ENCODE measurements at regions not wholly inside any gene's neighbourhood (a gene's known extent, or its start where the extent isn't known, plus 50 kb on each side); places are given as distances from the start of the nearest gene placed in this dataset.

GRCh38 chrX:150163956-150164726 is 199.0 kb upstream of the MAMLD1 start:
- no peak for DNase-seq (ENCODE audit: low read depth in 2 of 2)

DNA sequence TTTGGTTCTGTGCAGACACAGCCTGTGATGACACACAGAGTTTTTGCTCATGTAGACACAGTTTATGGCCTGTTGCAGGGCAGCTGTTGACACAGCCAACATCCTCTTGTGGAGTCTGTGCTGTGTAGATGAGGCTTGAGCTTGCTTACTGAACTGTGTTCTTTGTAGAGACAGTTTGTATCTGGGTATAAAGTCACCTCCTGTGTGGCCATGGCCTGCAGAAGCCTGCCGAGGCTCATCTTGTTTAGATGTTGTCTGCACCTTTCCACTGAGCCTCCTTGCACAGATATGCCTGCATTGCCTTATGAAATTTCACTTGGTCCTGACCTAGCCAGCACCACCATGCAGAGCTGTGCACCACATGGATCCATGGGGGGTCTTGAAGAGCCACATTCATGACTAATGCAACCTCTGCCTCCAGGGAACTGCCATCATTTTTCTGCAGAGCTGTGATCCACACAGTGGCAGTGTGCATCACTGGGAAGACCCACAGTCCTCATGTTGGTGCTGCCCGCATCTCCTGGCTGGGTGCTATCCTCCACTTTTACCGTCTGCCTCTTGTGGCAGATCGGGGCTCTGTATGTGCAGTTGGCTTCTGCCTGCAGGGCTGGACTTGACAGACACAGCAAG is 198.0 kb upstream of the MAMLD1 start:
- no peak for DNase-seq (ENCODE audit: low read depth in 2 of 2)

- DNase-seq (ENCODE audit: low read depth in 2 of 2), result no peak
Observed at GRCh38 chrX:150165776-150166610, 197.1 kb upstream of the MAMLD1 start.

- no peak for DNase-seq (ENCODE audit: low read depth in 2 of 2)
Observed at GRCh38 chrX:150167482-150168324, 195.4 kb upstream of the MAMLD1 start.

DNA sequence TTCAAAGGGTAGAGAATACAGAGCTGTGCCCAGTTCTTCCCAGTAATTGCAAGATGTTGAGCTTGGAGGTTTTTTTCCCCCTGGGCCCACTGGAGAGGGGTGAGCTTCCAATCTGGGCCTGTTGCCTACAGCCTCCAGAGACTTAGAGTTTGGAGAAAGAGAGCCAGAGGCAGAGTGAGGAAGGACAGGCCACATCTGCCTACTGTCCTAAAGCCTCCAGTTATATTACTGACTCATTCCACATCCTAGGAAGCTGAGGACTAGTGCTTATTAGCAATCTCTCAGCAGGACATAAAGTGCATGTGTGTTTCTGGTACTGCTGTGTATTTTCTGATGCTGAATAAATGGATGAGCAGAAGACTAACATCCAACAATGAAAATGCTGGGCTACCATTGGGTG is 181.0 kb upstream of the MAMLD1 start:
- DNase-seq (ENCODE audit: low read depth in 2 of 2), result no peak

DNA sequence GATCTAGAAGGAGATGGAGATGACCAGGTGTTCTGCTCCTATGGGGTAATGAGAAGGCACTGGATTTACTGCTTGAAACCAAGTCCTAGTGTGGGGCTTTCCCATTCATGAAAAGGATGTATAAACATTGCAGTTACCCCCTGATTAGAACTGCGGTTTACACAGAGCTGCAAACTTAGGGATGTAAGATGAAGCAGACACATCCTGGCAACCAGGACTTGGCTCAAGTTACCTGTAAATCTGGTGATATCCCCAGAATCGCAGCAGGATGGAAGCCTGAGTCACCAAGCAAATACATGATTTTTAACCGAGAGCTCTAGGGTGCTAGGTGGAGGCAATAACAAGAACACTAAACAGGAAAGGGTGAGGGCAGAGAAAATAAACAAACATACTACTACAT is 178.6 kb upstream of the MAMLD1 start:
- no peak for DNase-seq (ENCODE audit: low read depth in 2 of 2)

GRCh38 chrX:150185766-150186165 is 177.4 kb upstream of the MAMLD1 start:
- no peak for DNase-seq (ENCODE audit: low read depth in 2 of 2)

- DNase-seq (ENCODE audit: low read depth in 2 of 2), result no peak
Observed at GRCh38 chrX:150192816-150193215, 170.3 kb upstream of the MAMLD1 start.

DNA sequence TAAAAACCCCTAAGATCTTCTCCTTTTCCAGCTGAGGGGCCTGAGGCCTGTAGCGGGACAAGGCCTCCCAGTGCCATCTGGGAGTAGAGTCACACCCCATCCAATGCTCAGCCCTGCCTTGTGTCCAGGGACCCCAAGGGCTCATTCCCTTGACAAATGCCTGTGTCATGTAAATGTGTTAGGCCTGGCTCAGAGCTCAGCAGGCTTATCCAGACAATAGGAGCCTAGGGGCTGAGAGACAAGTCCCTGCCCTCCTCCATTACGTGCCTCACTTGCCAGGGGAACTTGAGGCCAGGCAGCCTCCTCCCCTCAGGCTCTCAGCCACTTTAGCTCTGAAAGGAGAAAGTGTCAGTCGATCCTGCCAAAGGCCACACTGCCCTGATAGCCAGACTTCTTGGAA is 166.8 kb upstream of the MAMLD1 start:
- no peak for DNase-seq (ENCODE audit: low read depth in 2 of 2)

- DNase-seq (ENCODE audit: low read depth in 2 of 2), result no peak
Observed at GRCh38 chrX:150197388-150197787, 165.7 kb upstream of the MAMLD1 start.

GRCh38 chrX:150198776-150199175 is 164.3 kb upstream of the MAMLD1 start:
- no peak for DNase-seq (ENCODE audit: low read depth in 2 of 2)

DNA sequence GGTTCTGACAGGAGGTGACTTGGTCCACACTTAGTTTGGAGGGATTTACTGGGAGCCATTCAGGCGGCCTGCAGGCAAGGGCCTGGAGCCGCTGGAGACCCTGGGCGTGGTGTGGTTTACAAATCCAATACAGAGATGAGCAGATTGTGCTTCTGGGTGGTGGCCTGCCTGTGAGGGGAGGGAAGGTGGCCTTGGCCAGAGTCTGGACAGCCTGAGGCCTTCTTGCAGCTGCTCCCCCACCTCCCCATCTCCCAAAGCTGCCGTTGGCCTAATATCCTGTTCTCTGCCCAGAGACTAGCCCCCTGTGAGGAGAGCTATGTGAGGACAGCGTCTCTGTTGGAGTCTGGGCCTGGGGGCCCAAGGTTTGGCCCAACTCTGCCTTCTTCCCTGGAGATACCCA is 163.9 kb upstream of the MAMLD1 start:
- no peak for DNase-seq (ENCODE audit: low read depth in 2 of 2)

DNA sequence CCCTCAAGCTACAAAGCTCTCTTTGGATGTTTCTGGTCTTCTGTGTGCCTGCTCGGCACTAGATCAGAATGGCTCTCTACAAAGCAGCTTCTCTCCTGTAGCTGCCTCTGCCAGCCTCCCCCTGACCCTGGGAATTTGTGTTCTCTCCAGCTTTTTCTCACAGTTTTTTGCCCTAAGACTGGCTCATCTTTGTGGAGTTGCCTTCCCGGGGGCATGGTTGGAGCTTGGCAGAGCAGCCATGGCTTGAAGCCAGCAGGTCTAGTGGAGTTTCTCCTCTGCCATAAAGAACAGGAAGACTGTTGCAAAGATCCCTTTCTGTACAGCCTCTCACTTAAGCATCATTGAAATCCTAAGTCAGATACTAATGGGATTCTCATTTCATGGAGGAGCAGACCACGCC is 163.3 kb upstream of the MAMLD1 start:
- no peak for DNase-seq (ENCODE audit: low read depth in 2 of 2)

GRCh38 chrX:150200361-150200760 is 162.8 kb upstream of the MAMLD1 start:
- DNase-seq (ENCODE audit: low read depth in 2 of 2), result no peak

GRCh38 chrX:150200820-150201287 is 162.3 kb upstream of the MAMLD1 start:
- peak in 1 of 2 donors; percentile 1 for DNase-seq (ENCODE audit: low read depth in 2 of 2)

DNA sequence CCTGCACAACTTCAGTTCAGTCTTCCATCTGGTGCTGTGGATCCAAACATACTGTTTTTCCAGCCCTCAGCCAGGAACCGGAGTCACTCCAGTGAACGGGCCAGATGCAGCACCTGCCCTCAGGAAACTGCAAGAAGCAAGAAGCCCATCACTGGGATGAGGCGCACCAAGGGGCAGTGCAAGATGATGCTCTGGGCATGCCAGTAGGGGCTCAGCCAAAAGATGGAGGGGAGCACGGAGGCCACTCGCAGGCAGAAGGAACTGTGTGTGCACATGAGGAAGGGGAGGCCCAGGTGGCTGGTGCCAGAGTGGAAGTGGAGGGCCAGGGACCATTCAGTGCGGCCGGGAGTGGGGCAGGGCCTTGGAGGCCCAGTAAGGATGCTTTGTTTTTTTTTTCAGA is 161.7 kb upstream of the MAMLD1 start:
- DNase-seq (ENCODE audit: low read depth in 2 of 2), result no peak

GRCh38 chrX:150201841-150202240 is 161.3 kb upstream of the MAMLD1 start:
- DNase-seq (ENCODE audit: low read depth in 2 of 2), result no peak

- DNase-seq (ENCODE audit: low read depth in 2 of 2), result no peak
Observed at GRCh38 chrX:150202641-150203247, 160.4 kb upstream of the MAMLD1 start.

DNA sequence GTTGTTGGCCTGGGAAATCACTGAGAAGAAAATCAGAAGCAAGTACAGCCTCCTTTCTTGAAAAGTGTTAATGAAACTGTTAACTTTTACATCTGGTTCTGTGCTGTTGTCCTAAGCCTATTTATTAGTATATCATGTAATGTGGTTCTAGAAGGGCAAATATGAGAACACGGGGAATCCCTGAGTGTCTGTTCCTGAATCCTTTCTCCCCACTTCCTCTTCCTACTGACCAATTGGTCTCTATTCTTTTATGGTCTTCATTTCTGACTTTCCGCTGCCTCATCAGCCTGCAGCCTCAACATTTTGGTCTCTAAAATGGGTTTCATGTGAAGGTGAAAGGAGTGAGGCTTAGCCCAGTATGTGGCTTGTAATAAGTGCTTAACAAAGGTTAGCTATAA is 159.9 kb upstream of the MAMLD1 start:
- DNase-seq (ENCODE audit: low read depth in 2 of 2), result no peak

- no peak for DNase-seq (ENCODE audit: low read depth in 2 of 2)
Observed at GRCh38 chrX:150205011-150205410, 158.1 kb upstream of the MAMLD1 start.

- no peak for DNase-seq (ENCODE audit: low read depth in 2 of 2)
Observed at GRCh38 chrX:150207733-150208132, 155.4 kb upstream of the MAMLD1 start.
